Neural cell (in vitro differentiated cells): ENCODE measurements at regions not wholly inside any gene's neighbourhood (a gene's known extent, or its start where the extent isn't known, plus 50 kb on each side); places are given as distances from the start of the nearest gene placed in this dataset.

ENCODE experiments used
- H2AFZ ChIP-seq: fragments of 200-600, 300-800 bp; sonication (generic), shearing (Covaris generic); 2 replicates; pipeline ENCODE4 v1.6.0; 2014; ENCODE audit warnings: low read depth, mild to moderate bottlenecking, antibody characterized with exemption, low read length, moderate library complexity
- H3F3A ChIP-seq: fragments of 200-600 bp; shearing (Covaris generic); 2 replicates; pipeline ENCODE4 v1.6.1; 2016; ENCODE audit warnings: mild to moderate bottlenecking, moderate library complexity, mixed read lengths, antibody characterized with exemption, low read length; ENCODE audit not compliant: insufficient read depth, poor library complexity, severe bottlenecking
- H3K27ac ChIP-seq: fragments of 200-600, 300-800 bp; sonication (generic), shearing (Covaris generic); 2 replicates; pipeline ENCODE4 v1.5.1; 2014; ENCODE audit warnings: mild to moderate bottlenecking, low read length, moderate library complexity
- H3K27me3 ChIP-seq: fragments of 300-800, 200-600 bp; sonication (generic), shearing (Covaris generic); 2 replicates; pipeline ENCODE4 v1.6.0; 2014; ENCODE audit warnings: mild to moderate bottlenecking, low read depth, low read length, moderate library complexity; ENCODE audit not compliant: insufficient read depth
- H3K36me3 ChIP-seq: fragments of 300-800, 200-600 bp; sonication (generic), shearing (Covaris generic); 2 replicates; pipeline ENCODE4 v1.5.1; 2014; ENCODE audit warnings: mild to moderate bottlenecking, antibody characterized with exemption, low read length, moderate library complexity; ENCODE audit not compliant: insufficient read depth
- H3K4me2 ChIP-seq: fragments of 300-800, 200-600 bp; sonication (generic), shearing (Covaris generic); 2 replicates; pipeline ENCODE4 v1.6.0; 2014; ENCODE audit warnings: mild to moderate bottlenecking, low read length
- H3K4me3 ChIP-seq: fragments of 300-800, 200-600 bp; sonication (generic), shearing (Covaris generic); 2 replicates; pipeline ENCODE4 v1.5.1; 2014; ENCODE audit warnings: mild to moderate bottlenecking, low read length, moderate library complexity
- H3K79me2 ChIP-seq: fragments of 200-600 bp; shearing (Covaris generic); replicated peaks from 2 replicates; pipeline ENCODE4 v1.6.0; 2014; ENCODE audit warnings: mild to moderate bottlenecking, low read length, moderate library complexity; ENCODE audit not compliant: insufficient read depth
- H3K9ac ChIP-seq: fragments of 300-800, 200-600 bp; sonication (generic), shearing (Covaris generic); 2 replicates; pipeline ENCODE4 v1.6.1; 2016; ENCODE audit warnings: mild to moderate bottlenecking, low read length, mixed read lengths
- H3K9me2 ChIP-seq: fragments of 200-600 bp; shearing (Covaris generic); 2 replicates; pipeline ENCODE4 v1.6.1; 2016; ENCODE audit warnings: mild to moderate bottlenecking, low read length, mixed read lengths; ENCODE audit not compliant: insufficient read depth
- H3K9me3 ChIP-seq: fragments of 200-600, 300-800 bp; sonication (generic), shearing (Covaris generic); 2 replicates; pipeline ENCODE4 v1.6.1; 2016; ENCODE audit warnings: mild to moderate bottlenecking, mixed run types, low read length, moderate library complexity, mixed read lengths
- H4K20me1 ChIP-seq: fragments of 200-600 bp; shearing (Covaris generic); 2 replicates; pipeline ENCODE4 v1.6.1; 2016; ENCODE audit warnings: mild to moderate bottlenecking, mixed run types; ENCODE audit not compliant: insufficient read depth
- CTCF ChIP-seq: fragments of 450-650 bp; IDR thresholded peaks from 2 replicates; pipeline ENCODE4 v1.5.1; 2014; ENCODE audit warnings: antibody characterized with exemption, mild to moderate bottlenecking, moderate library complexity; ENCODE audit not compliant: poor library complexity, severe bottlenecking
- EP300 ChIP-seq: fragments of 450-650 bp; conservative IDR thresholded peaks from 2 replicates; pipeline ENCODE4 v1.6.1; 2014; ENCODE audit warnings: antibody characterized with exemption, mild to moderate bottlenecking, moderate library complexity; ENCODE audit not compliant: poor library complexity, severe bottlenecking
- EZH2 ChIP-seq: fragments of 200-600, 300-800 bp; shearing (Covaris generic), sonication (generic); IDR thresholded peaks from 2 replicates; pipeline ENCODE4 v1.6.1; 2014; ENCODE audit warnings: antibody characterized with exemption, low read length, borderline replicate concordance, mild to moderate bottlenecking; ENCODE audit not compliant: insufficient read depth, poor library complexity, severe bottlenecking
- MXI1 ChIP-seq: fragments of 450-650 bp; conservative IDR thresholded peaks from 2 replicates; pipeline ENCODE4 v1.6.1; 2014; ENCODE audit warnings: antibody characterized with exemption, mild to moderate bottlenecking; ENCODE audit not compliant: poor library complexity, severe bottlenecking
- POLR2AphosphoS5 ChIP-seq: IDR thresholded peaks from 2 replicates; pipeline ENCODE4 v1.6.1; 2012
- RAD21 ChIP-seq: fragments of 450-650 bp; conservative IDR thresholded peaks from 2 replicates; pipeline ENCODE4 v1.6.1; 2014; ENCODE audit warnings: antibody characterized with exemption, mild to moderate bottlenecking, moderate library complexity
- SMC3 ChIP-seq: fragments of 450-650 bp; conservative IDR thresholded peaks from 2 replicates; pipeline ENCODE4 v1.6.1; 2014; ENCODE audit warnings: antibody characterized with exemption, mild to moderate bottlenecking, moderate library complexity; ENCODE audit not compliant: poor library complexity
- TAF1 ChIP-seq: IDR thresholded peaks from 2 replicates; pipeline ENCODE4 v1.6.1; 2012; ENCODE audit warnings: low read depth
- TF ChIP-seq, protein P1 (sequence below): IDR thresholded peaks from 2 replicates; pipeline ENCODE4 v1.6.1; 2012; ENCODE audit warnings: borderline replicate concordance

DNA sequence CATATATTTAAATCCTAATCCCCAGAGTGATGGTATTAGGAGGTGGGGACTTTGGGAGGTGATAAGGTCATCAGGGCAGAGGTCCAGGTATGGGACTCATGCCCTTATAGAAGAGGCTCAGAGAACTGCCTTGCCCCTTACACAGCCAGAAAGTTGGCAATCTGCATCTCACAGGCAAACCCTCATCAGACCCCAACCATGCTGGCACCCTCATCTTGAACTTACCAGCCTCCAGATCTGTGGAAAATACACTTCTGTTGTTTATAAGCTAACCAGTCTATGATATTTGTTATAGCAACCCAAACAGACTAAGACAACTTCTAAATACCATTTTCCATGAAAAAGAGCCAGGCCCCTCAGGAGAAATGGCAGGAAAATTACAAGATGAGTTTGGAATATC is 69.3 kb upstream of the PRDX6 start:
- H3K79me2 ChIP-seq: no peaks in the 10 kb centered on the region
- H3K9me3 ChIP-seq: no peaks in the 10 kb centered on the region
- H3K4me2 ChIP-seq: no peak overlapping the region
- no peak for TF ChIP-seq EZH2
- TF ChIP-seq POLR2AphosphoS5: no peak
- TF ChIP-seq RAD21: no peak
- no peak for TF ChIP-seq SMC3
- TF ChIP-seq EP300: no peak
- TF ChIP-seq, protein P1, sequence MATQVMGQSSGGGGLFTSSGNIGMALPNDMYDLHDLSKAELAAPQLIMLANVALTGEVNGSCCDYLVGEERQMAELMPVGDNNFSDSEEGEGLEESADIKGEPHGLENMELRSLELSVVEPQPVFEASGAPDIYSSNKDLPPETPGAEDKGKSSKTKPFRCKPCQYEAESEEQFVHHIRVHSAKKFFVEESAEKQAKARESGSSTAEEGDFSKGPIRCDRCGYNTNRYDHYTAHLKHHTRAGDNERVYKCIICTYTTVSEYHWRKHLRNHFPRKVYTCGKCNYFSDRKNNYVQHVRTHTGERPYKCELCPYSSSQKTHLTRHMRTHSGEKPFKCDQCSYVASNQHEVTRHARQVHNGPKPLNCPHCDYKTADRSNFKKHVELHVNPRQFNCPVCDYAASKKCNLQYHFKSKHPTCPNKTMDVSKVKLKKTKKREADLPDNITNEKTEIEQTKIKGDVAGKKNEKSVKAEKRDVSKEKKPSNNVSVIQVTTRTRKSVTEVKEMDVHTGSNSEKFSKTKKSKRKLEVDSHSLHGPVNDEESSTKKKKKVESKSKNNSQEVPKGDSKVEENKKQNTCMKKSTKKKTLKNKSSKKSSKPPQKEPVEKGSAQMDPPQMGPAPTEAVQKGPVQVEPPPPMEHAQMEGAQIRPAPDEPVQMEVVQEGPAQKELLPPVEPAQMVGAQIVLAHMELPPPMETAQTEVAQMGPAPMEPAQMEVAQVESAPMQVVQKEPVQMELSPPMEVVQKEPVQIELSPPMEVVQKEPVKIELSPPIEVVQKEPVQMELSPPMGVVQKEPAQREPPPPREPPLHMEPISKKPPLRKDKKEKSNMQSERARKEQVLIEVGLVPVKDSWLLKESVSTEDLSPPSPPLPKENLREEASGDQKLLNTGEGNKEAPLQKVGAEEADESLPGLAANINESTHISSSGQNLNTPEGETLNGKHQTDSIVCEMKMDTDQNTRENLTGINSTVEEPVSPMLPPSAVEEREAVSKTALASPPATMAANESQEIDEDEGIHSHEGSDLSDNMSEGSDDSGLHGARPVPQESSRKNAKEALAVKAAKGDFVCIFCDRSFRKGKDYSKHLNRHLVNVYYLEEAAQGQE: no peak
- no peak for TF ChIP-seq MXI1
- no peak for TF ChIP-seq CTCF
- TF ChIP-seq TAF1: no peak
- no peaks in the 10 kb centered on the region for H3K9me2 ChIP-seq
- H3K36me3 ChIP-seq: no peaks in the 10 kb centered on the region
- H3F3A ChIP-seq: no peaks in the 10 kb centered on the region
- no peaks in the 10 kb centered on the region for H4K20me1 ChIP-seq
- no peak overlapping the region for H3K9ac ChIP-seq
- no peak overlapping the region for H3K27ac ChIP-seq
- H3K4me3 ChIP-seq: no peak overlapping the region
- no peaks in the 10 kb centered on the region for H3K27me3 ChIP-seq
- H2AFZ ChIP-seq: no peak overlapping the region

DNA sequence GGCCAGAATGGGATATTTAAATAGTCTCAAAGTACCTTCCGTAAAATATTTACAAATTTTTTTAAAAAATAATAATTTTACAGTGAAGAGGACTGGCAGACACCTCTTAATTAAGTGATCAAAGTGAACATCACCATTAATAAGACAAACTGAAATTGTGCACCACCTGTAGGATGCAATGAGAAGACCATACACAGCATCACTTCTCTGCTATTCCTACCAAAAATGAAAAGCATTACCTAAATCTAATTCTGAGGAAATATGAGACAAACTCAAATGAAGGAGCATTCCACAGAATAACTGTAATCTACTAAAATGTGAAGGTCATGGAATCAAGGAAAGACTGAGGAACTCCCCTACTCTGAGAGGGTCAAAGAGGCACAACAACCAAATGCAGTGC is 68.2 kb upstream of the PRDX6 start:
- Histone ChIP-seq H3K9me3 (no peaks in the 10 kb centered on the region), H2AFZ (no peak overlapping the region), H3K79me2 (no peaks in the 10 kb centered on the region), H3K9me2 (no peaks in the 10 kb centered on the region), H3K27ac (no peak overlapping the region), H4K20me1 (no peaks in the 10 kb centered on the region), H3K27me3 (no peaks in the 10 kb centered on the region), H3K4me3 (no peak overlapping the region), H3F3A (no peaks in the 10 kb centered on the region), H3K9ac (no peak overlapping the region), H3K4me2 (no peak overlapping the region), H3K36me3 (no peaks in the 10 kb centered on the region)
- no peak for TF ChIP-seq EZH2
- TF ChIP-seq, protein P1: no peak
- no peak for TF ChIP-seq EP300
- no peak for TF ChIP-seq CTCF
- TF ChIP-seq RAD21: no peak
- TF ChIP-seq MXI1: no peak
- TF ChIP-seq POLR2AphosphoS5: no peak
- no peak for TF ChIP-seq SMC3
- TF ChIP-seq TAF1: no peak
